Endodermal cell (in vitro differentiated cells): ENCODE measurements at regions not wholly inside any gene's neighbourhood (a gene's known extent, or its start where the extent isn't known, plus 50 kb on each side); places are given as distances from the start of the nearest gene placed in this dataset.
"Not testable (repeated sequence)": the region's sequence is repeated elsewhere in the genome, so short reads cannot be mapped to it uniquely, and the experiment has no call there.

Experiments
- DNase-seq: peaks from one replicate; pipeline ENCODE4 v3.0.0-alpha.2; 2017
- H3K27ac ChIP-seq: 2 replicates; pipeline ENCODE4 v1.5.1; 2013; ENCODE audit warnings: mild to moderate bottlenecking, low read depth, low read length, moderate library complexity
- H3K27me3 ChIP-seq: 2 replicates; pipeline ENCODE4 v1.6.1; 2013; ENCODE audit warnings: mild to moderate bottlenecking, low read length, moderate library complexity; ENCODE audit not compliant: insufficient read depth, control insufficient read depth, poor library complexity, severe bottlenecking
- H3K36me3 ChIP-seq: 2 replicates; pipeline ENCODE4 v1.7.0; 2013; ENCODE audit warnings: mild to moderate bottlenecking, low read length, moderate library complexity; ENCODE audit not compliant: control insufficient read depth, insufficient read depth
- H3K4me1 ChIP-seq: one replicate; pipeline ENCODE4 v1.7.0; 2013; ENCODE audit warnings: low read length; ENCODE audit not compliant: control insufficient read depth, insufficient read depth
- H3K4me3 ChIP-seq: 2 replicates; pipeline ENCODE4 v1.5.1; 2013; ENCODE audit warnings: mild to moderate bottlenecking, low read length, moderate library complexity
- H3K9ac ChIP-seq: 2 replicates; pipeline ENCODE4 v1.6.1; 2013; ENCODE audit warnings: mild to moderate bottlenecking, low read length, moderate library complexity; ENCODE audit not compliant: poor library complexity, severe bottlenecking; ENCODE audit errors: extremely low read depth
- H3K9me3 ChIP-seq: 2 replicates; pipeline ENCODE4 v1.6.1; 2013; ENCODE audit warnings: mild to moderate bottlenecking, low read length, moderate library complexity; ENCODE audit not compliant: control insufficient read depth
- H3K27ac Mint-ChIP-seq: 2 replicates; pipeline ENCODE4 v1.8.0; 2020; ENCODE audit warnings: mixed read lengths
- H3K27me3 Mint-ChIP-seq: 2 replicates; pipeline ENCODE4 v1.8.0; 2021; ENCODE audit warnings: mild to moderate bottlenecking, mixed read lengths; ENCODE audit not compliant: insufficient read depth
- H3K36me3 Mint-ChIP-seq: 2 replicates; pipeline ENCODE4 v1.8.0; 2020; ENCODE audit warnings: low read depth, mixed read lengths
- H3K4me1 Mint-ChIP-seq: 2 replicates; pipeline ENCODE4 v1.8.0; 2020; ENCODE audit warnings: mixed read lengths
- H3K4me3 Mint-ChIP-seq: 2 replicates; pipeline ENCODE4 v1.8.0; 2020; ENCODE audit warnings: mild to moderate bottlenecking, moderate library complexity, mixed read lengths
- H3K9me3 Mint-ChIP-seq: 2 replicates; pipeline ENCODE4 v1.8.0; 2020; ENCODE audit warnings: mild to moderate bottlenecking, mixed read lengths
- WGBS, 2 experiments: methylation state at CpG; one replicate each; pipeline versions ENCODE4 v1.1.5 to v1.1.7; 2013; ENCODE audit warnings: missing lambda C conversion rate in 2 of 2, mixed read lengths in 1 of 2; ENCODE audit not compliant: insufficient coverage in 1 of 2, insufficient read length in 1 of 2; 5-methylcytosine and 5-hydroxymethylcytosine counted together
- TF ChIP-seq, protein P1 (sequence below): fragments of 200-600 bp; sonication (generic); conservative IDR thresholded peaks from 2 replicates; pipeline ENCODE4 v1.5.0; 2021; ENCODE audit warnings: antibody characterized with exemption, mild to moderate bottlenecking

- peaks cover 9% of the 10 kb centered on the region for H3K9me3 ChIP-seq
- no peak overlapping the region for H3K4me3 ChIP-seq
- no peak overlapping the region for H3K9ac ChIP-seq
- no peak overlapping the region for H3K27ac ChIP-seq
- TF ChIP-seq, protein P1, sequence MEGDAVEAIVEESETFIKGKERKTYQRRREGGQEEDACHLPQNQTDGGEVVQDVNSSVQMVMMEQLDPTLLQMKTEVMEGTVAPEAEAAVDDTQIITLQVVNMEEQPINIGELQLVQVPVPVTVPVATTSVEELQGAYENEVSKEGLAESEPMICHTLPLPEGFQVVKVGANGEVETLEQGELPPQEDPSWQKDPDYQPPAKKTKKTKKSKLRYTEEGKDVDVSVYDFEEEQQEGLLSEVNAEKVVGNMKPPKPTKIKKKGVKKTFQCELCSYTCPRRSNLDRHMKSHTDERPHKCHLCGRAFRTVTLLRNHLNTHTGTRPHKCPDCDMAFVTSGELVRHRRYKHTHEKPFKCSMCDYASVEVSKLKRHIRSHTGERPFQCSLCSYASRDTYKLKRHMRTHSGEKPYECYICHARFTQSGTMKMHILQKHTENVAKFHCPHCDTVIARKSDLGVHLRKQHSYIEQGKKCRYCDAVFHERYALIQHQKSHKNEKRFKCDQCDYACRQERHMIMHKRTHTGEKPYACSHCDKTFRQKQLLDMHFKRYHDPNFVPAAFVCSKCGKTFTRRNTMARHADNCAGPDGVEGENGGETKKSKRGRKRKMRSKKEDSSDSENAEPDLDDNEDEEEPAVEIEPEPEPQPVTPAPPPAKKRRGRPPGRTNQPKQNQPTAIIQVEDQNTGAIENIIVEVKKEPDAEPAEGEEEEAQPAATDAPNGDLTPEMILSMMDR = no peak
- WGBS, 2 experiments = 92 to 95% methylated on average over 3 to 5 of the region's 5 CpGs
- Mint-ChIP-seq H3K4me3 (no peak overlapping the region), H3K27ac (no peak overlapping the region), H3K27me3 (peaks cover 17% of the 10 kb centered on the region), H3K36me3 (peaks cover 2% of the 10 kb centered on the region), H3K9me3 (peaks cover 7% of the 10 kb centered on the region), H3K4me1 (no peaks in the 10 kb centered on the region)
- H3K27me3 ChIP-seq = no peaks in the 10 kb centered on the region
- no peaks in the 10 kb centered on the region for H3K36me3 ChIP-seq
- DNase-seq = no peak
- no peaks in the 10 kb centered on the region for H3K4me1 ChIP-seq
Measured at GRCh38 chr11:13150487-13150886, 127.1 kb upstream of the BMAL1 start.

DNA sequence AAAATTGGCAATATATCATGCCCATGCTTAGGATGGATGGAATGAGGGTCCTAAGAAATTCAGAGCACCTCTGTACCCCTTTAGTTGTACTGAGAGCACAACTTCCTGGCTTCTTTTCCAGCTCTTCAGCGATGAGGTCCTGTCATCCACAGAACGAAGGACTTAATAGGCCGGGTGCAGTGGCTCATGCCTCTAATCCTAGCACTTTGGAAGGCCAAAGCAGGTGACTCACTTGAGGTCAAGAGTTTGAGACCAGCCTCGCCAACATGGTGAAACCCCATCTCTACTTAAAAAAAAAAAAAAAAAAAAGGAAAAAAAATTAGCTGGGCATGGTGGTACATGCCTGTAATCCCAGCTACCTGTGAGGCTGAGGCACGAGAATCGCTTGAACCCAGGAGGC is 125.3 kb upstream of the BMAL1 start:
- Mint-ChIP-seq H3K4me3 (no peak overlapping the region), H3K36me3 (peaks cover 2% of the 10 kb centered on the region), H3K9me3 (peaks cover 18% of the 10 kb centered on the region), H3K27me3 (peaks cover 15% of the 10 kb centered on the region), H3K4me1 (no peaks in the 10 kb centered on the region), H3K27ac (no peak overlapping the region)
- no peaks in the 10 kb centered on the region for H3K27me3 ChIP-seq
- H3K4me3 ChIP-seq = no peak overlapping the region
- no peak overlapping the region for H3K9ac ChIP-seq
- no peak for DNase-seq
- H3K9me3 ChIP-seq = peaks cover 9% of the 10 kb centered on the region
- no peaks in the 10 kb centered on the region for H3K4me1 ChIP-seq
- H3K36me3 ChIP-seq = no peaks in the 10 kb centered on the region
- no peak overlapping the region for H3K27ac ChIP-seq
- TF ChIP-seq, protein P1 = no peak
- WGBS, 2 experiments = 84 to 87% methylated on average over 3 to 6 of the region's 6 CpGs

DNA sequence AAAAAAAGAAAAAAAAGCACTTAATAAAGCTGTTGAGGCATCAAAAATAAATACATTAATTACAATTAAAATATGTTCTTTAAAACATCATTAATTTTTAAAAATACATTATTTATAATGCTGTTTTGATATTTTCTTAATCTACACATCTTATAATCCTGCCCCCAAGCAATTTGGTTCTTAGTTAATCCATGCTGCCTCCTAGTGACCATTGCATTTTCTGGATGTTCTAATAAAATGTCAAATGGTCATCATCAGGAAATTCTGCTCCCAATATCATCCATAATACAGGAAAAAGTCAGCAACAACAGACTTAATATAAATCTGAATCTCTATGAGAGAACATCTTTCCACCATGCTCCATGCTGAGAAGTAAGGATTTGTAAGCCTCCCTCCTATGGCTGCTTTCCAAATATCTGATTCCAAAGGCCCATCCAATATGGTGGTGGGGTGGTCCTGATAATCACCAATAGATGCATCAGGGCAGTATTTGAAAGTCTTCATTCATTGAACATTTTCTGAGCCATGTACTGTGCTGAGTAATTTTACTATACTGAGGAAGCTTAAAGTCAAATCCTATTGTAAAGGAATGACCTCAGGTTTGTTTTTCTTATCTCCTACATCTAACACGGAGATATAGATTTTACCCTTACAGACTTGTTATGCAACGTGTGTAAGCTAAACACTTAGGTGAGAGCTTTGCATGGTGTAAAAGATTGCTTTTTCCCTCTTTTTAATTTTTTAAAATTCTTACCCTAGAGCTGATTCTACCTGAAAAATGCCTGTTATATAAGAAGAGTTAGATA is 124.7 kb upstream of the BMAL1 start:
- Histone ChIP-seq H3K9ac (no peak overlapping the region), H3K27me3 (no peaks in the 10 kb centered on the region), H3K9me3 (peaks cover 9% of the 10 kb centered on the region), H3K36me3 (no peaks in the 10 kb centered on the region), H3K4me3 (no peak overlapping the region), H3K4me1 (no peaks in the 10 kb centered on the region), H3K27ac (no peak overlapping the region)
- TF ChIP-seq, protein P1 = peak; percentile 73
- WGBS, 2 experiments = 86% methylated on average over 2 of the region's 2 CpGs; no CpG with 5 or more reads in 1 of the 2 experiments
- H3K4me1 Mint-ChIP-seq = no peaks in the 10 kb centered on the region
- H3K27me3 Mint-ChIP-seq = peaks cover 15% of the 10 kb centered on the region
- H3K27ac Mint-ChIP-seq = no peak overlapping the region
- peaks cover 2% of the 10 kb centered on the region for H3K36me3 Mint-ChIP-seq
- peaks cover 21% of the 10 kb centered on the region for H3K9me3 Mint-ChIP-seq
- no peak overlapping the region for H3K4me3 Mint-ChIP-seq
- DNase-seq = no peak

- H3K36me3 Mint-ChIP-seq, H3K27ac Mint-ChIP-seq, H3K4me1 Mint-ChIP-seq, H3K4me3 Mint-ChIP-seq, H3K4me1 ChIP-seq, H3K27ac ChIP-seq, H3K27me3 ChIP-seq, H3K9ac ChIP-seq, H3K4me3 ChIP-seq, H3K36me3 ChIP-seq, DNase-seq, H3K9me3 ChIP-seq: not testable (repeated sequence)
- peaks cover 20% of the 10 kb centered on the region for H3K27me3 Mint-ChIP-seq
- peaks cover 27% of the 10 kb centered on the region for H3K9me3 Mint-ChIP-seq
- WGBS, 2 experiments = 100% methylated on average over 1 of the region's 1 CpG; no CpG with 5 or more reads in 1 of the 2 experiments
Measured at GRCh38 chr11:13154374-13154773, 123.2 kb upstream of the BMAL1 start.
